B cell (primary cell): ENCODE measurements at regions not wholly inside any gene's neighbourhood (a gene's known extent, or its start where the extent isn't known, plus 50 kb on each side); places are given as distances from the start of the nearest gene placed in this dataset.

Experiments used
- ATAC-seq: fragments of 200-7000 bp; cut with Tn5 transposase; one replicate; pipeline ENCODE4 v1.10.0; 2021; ENCODE audit warnings: low read depth, mild to moderate bottlenecking, moderate number of reproducible peaks, moderate library complexity
- CTCF ChIA-PET: fragments of 350-600 bp; sonication (Branson Sonifier 250); formaldehyde crosslinking; loops from one replicate; lab custom pipeline; 2021; ENCODE audit warnings: antibody characterized with exemption, inconsistent platforms; lab: Charles Lee
- POLR2A ChIA-PET: fragments of 350-600 bp; sonication (Branson Sonifier 250); formaldehyde crosslinking; loops from one replicate; lab custom pipeline; 2021; ENCODE audit warnings: antibody characterized with exemption; lab: Charles Lee
- DNase-seq: peaks from one replicate; pipeline ENCODE4 v3.0.0; 2013
- H2AFZ ChIP-seq: 2 replicates; pipeline ENCODE4 v1.6.1; 2012; ENCODE audit warnings: mild to moderate bottlenecking, low read depth, low read length; ENCODE audit not compliant: insufficient read depth, poor library complexity, severe bottlenecking
- H3K27ac ChIP-seq, 2 donors: 1 replicate in 1 of 2; 2 replicates in 1 of 2; pipeline ENCODE4 v1.5.1; 2012 to 2013; ENCODE audit warnings: low read length in 2 of 2, mild to moderate bottlenecking in 2 of 2, moderate library complexity in 1 of 2
- H3K27me3 ChIP-seq, 4 experiments: fragments of 200-600 bp in 1 of 4; sonication (generic) in 1 of 4; replicated peaks in 1 of 4; 1 replicate in 2 of 4; 2 replicates in 2 of 4; pipeline versions ENCODE4 v1.6.1 to v1.7.0; 2013 to 2016; ENCODE audit warnings: low read length in 3 of 4, mild to moderate bottlenecking in 2 of 4, mixed read lengths in 1 of 4, moderate library complexity in 1 of 4; ENCODE audit not compliant: insufficient read depth in 4 of 4, control insufficient read depth in 3 of 4; ENCODE audit errors: control extremely low read depth in 1 of 4
- H3K36me3 ChIP-seq, 2 experiments: replicated peaks in 1 of 2; 1 replicate in 1 of 2; 2 replicates in 1 of 2; pipeline versions ENCODE4 v1.6.1 to v1.7.1; 2013; ENCODE audit warnings: low read length in 1 of 2; ENCODE audit not compliant: insufficient read depth in 2 of 2, control insufficient read depth in 1 of 2; ENCODE audit errors: control extremely low read depth in 1 of 2, extremely low read depth in 1 of 2
- H3K4me1 ChIP-seq, 2 donors: fragments of 200-600 bp in 1 of 2; sonication (generic) in 1 of 2; 1 replicate in 1 of 2; 2 replicates in 1 of 2; pipeline versions ENCODE4 v1.5.1 to v1.6.1; 2013 to 2017; ENCODE audit warnings: low read length in 2 of 2; ENCODE audit not compliant: control insufficient read depth in 2 of 2, insufficient read depth in 2 of 2
- H3K4me2 ChIP-seq: replicated peaks from 2 replicates; pipeline ENCODE3; 2012; ENCODE audit warnings: mild to moderate bottlenecking, low read depth, low read length; ENCODE audit not compliant: poor library complexity, severe bottlenecking
- H3K4me3 ChIP-seq, 5 experiments: fragments of 200-600 bp in 1 of 5; sonication (generic) in 1 of 5; 1 replicate in 3 of 5; 2 replicates in 2 of 5; pipeline versions ENCODE4 v1.5.1 to v1.7.0; 2011 to 2016; ENCODE audit warnings: low read length in 4 of 5, mild to moderate bottlenecking in 4 of 5, low read depth in 2 of 5, control low read depth in 1 of 5, moderate library complexity in 1 of 5; ENCODE audit not compliant: insufficient read depth in 1 of 5; ENCODE audit errors: control extremely low read depth in 1 of 5, extremely low read depth in 1 of 5
- H3K79me2 ChIP-seq: fragments of 200-600 bp; sonication (generic); one replicate; pipeline ENCODE4 v1.6.0; 2016; ENCODE audit warnings: low read length; ENCODE audit not compliant: control insufficient read depth, insufficient read depth
- H3K9ac ChIP-seq: fragments of 200-600 bp; sonication (generic); 2 replicates; pipeline ENCODE4 v1.6.1; 2017; ENCODE audit warnings: mild to moderate bottlenecking, low read length, moderate library complexity
- H3K9me3 ChIP-seq, 3 donors: one replicate each; pipeline versions ENCODE4 v1.6.1 to v1.7.1; 2013; ENCODE audit warnings: low read length in 2 of 3; ENCODE audit not compliant: control insufficient read depth in 2 of 3, insufficient read depth in 1 of 3; ENCODE audit errors: control extremely low read depth in 1 of 3
- H4K20me1 ChIP-seq: 2 replicates; pipeline ENCODE4 v1.6.0; 2012; ENCODE audit warnings: mild to moderate bottlenecking, low read length; ENCODE audit not compliant: insufficient read depth, control insufficient read depth, poor library complexity, severe bottlenecking
- H3K27ac Mint-ChIP-seq: one replicate; pipeline ENCODE4 v1.8.0; 2021; ENCODE audit warnings: mixed read lengths
- H3K27me3 Mint-ChIP-seq: one replicate; pipeline ENCODE4 v1.8.0; 2021; ENCODE audit warnings: mixed read lengths
- H3K4me1 Mint-ChIP-seq: one replicate; pipeline ENCODE4 v1.8.0; 2021; ENCODE audit warnings: mixed read lengths
- H3K4me3 Mint-ChIP-seq: one replicate; pipeline ENCODE4 v1.8.0; 2021; ENCODE audit warnings: mixed read lengths
- H3K9me3 Mint-ChIP-seq: one replicate; pipeline ENCODE4 v1.8.0; 2022; ENCODE audit warnings: mixed read lengths; ENCODE audit not compliant: insufficient read depth
- CTCF ChIP-seq: fragments of 200-600 bp; IDR thresholded peaks from one replicate; pipeline ENCODE4 v1.8.0; 2022; ENCODE audit warnings: antibody characterized with exemption, mild to moderate bottlenecking
- EZH2 ChIP-seq: IDR thresholded peaks from 2 replicates; pipeline ENCODE4 v1.6.1; 2012; ENCODE audit warnings: borderline replicate concordance, low read depth, mild to moderate bottlenecking, moderate library complexity, low read length; ENCODE audit not compliant: insufficient read depth, poor library complexity, severe bottlenecking
- WGBS: methylation state at CpG from one replicate; pipeline ENCODE4 v1.1.5; 2013; ENCODE audit warnings: missing lambda C conversion rate; ENCODE audit not compliant: insufficient coverage; 5-methylcytosine and 5-hydroxymethylcytosine counted together
- intact Hi-C: fragments of 100-400 bp; cut with micrococcal nuclease; formaldehyde crosslinking; loops from one replicate; pipeline ENCODE4 v1.10.0; 2022

- CTCF ChIA-PET = no interaction called here
Measured at GRCh38 chr13:42417626-42418025, 145.7 kb downstream of the AKAP11 start.

GRCh38 chr13:42418184-42418583 is 146.2 kb downstream of the AKAP11 start:
- H2AFZ ChIP-seq = no peak overlapping the region
- no peaks in the 10 kb centered on the region for H4K20me1 ChIP-seq
- H3K27ac Mint-ChIP-seq = no peak overlapping the region
- H3K9ac ChIP-seq = no peak overlapping the region
- H3K27me3 ChIP-seq = no peaks in the 10 kb centered on the region
- H3K27me3 Mint-ChIP-seq = no peaks in the 10 kb centered on the region
- no peak for TF ChIP-seq EZH2
- no peak for TF ChIP-seq CTCF
- DNase-seq = no peak
- WGBS = no CpG with 5 or more reads among the region's 2 CpGs
- ATAC-seq = no peak
- no peak overlapping the region for H3K4me2 ChIP-seq
- no peaks in the 10 kb centered on the region for H3K36me3 ChIP-seq
- no peaks in the 10 kb centered on the region for H3K9me3 ChIP-seq
- ChIA-PET POLR2A (no interaction called here), CTCF (no interaction called here)
- intact Hi-C loops = no loop called here
- H3K9me3 Mint-ChIP-seq = no peaks in the 10 kb centered on the region
- no peaks in the 10 kb centered on the region for H3K4me1 Mint-ChIP-seq
- H3K4me3 ChIP-seq = no peak overlapping the region
- no peak overlapping the region for H3K27ac ChIP-seq
- no peaks in the 10 kb centered on the region for H3K79me2 ChIP-seq
- no peak overlapping the region for H3K4me3 Mint-ChIP-seq
- no peaks in the 10 kb centered on the region for H3K4me1 ChIP-seq

More at GRCh38 chr13:42417626-42418025, 145.7 kb downstream of the AKAP11 start:
- Histone ChIP-seq H3K27ac (no peak overlapping the region), H2AFZ (no peak overlapping the region), H3K9me3 (no peaks in the 10 kb centered on the region), H4K20me1 (no peaks in the 10 kb centered on the region), H3K79me2 (no peaks in the 10 kb centered on the region), H3K4me1 (no peaks in the 10 kb centered on the region), H3K4me2 (no peak overlapping the region), H3K4me3 (no peak overlapping the region), H3K27me3 (no peaks in the 10 kb centered on the region), H3K36me3 (no peaks in the 10 kb centered on the region), H3K9ac (no peak overlapping the region)
- 100% methylated on average over 1 of the region's 3 CpGs for WGBS
- ATAC-seq (no peak), DNase-seq (no peak)
- intact Hi-C loops = no loop called here
- H3K4me3 Mint-ChIP-seq = no peak overlapping the region
- no peaks in the 10 kb centered on the region for H3K4me1 Mint-ChIP-seq
- POLR2A ChIA-PET = no interaction called here
- H3K9me3 Mint-ChIP-seq = no peaks in the 10 kb centered on the region
- no peaks in the 10 kb centered on the region for H3K27me3 Mint-ChIP-seq
- TF ChIP-seq CTCF (no peak), EZH2 (no peak)
- H3K27ac Mint-ChIP-seq = no peak overlapping the region
